GM12873 (cell line): ENCODE measurements at regions not wholly inside any gene's neighbourhood (a gene's known extent, or its start where the extent isn't known, plus 50 kb on each side); places are given as distances from the start of the nearest gene placed in this dataset.

Source experiments
- TF ChIP-seq, protein P1 (sequence below): IDR thresholded peaks from 2 replicates; pipeline ENCODE4 v1.5.1; 2012; ENCODE audit warnings: low read depth, mild to moderate bottlenecking, moderate library complexity, low read length, control low read depth; ENCODE audit not compliant: insufficient read depth; ENCODE audit errors: missing control alignments

DNA sequence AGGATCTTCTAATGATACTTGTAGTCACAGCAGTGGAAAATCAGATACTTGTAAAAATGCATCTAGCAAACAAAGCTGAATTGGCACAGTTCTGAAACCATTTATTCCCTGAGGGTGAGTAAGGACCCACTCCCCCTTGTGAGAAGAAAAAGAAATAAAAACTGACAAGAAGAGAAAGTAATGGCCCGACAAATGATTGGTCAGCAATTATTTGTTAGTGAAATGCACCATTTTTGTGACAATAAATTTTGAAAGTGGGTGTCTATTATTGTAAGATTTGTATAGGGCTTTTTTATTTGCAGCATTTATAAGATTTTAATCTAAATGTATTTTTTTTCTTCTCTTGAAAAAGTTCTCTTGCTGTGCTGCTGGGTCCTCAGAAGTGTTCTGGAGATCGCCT, 600.8 kb downstream of the STK39 start:
- TF ChIP-seq, protein P1, sequence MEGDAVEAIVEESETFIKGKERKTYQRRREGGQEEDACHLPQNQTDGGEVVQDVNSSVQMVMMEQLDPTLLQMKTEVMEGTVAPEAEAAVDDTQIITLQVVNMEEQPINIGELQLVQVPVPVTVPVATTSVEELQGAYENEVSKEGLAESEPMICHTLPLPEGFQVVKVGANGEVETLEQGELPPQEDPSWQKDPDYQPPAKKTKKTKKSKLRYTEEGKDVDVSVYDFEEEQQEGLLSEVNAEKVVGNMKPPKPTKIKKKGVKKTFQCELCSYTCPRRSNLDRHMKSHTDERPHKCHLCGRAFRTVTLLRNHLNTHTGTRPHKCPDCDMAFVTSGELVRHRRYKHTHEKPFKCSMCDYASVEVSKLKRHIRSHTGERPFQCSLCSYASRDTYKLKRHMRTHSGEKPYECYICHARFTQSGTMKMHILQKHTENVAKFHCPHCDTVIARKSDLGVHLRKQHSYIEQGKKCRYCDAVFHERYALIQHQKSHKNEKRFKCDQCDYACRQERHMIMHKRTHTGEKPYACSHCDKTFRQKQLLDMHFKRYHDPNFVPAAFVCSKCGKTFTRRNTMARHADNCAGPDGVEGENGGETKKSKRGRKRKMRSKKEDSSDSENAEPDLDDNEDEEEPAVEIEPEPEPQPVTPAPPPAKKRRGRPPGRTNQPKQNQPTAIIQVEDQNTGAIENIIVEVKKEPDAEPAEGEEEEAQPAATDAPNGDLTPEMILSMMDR: no peak

DNA sequence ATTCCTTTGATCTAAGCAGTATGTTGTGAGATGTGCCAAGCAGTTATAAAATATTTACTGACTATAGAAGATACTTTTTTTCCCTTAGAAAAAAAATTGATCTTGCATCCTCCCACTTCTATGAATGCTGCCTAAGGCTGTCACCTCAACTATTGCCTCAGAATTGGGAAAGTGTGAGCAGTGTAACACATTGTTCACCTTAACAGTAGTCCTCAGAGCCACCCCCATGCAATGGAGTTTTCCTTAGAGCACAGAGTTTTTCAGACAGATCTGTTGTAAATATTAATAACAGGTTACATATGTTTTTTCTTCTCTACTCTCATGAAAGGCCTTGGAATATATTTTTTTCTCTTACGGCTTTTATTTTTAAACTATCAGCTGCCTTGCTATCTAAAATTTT, 607.3 kb downstream of the STK39 start:
- TF ChIP-seq, protein P1: no peak

DNA sequence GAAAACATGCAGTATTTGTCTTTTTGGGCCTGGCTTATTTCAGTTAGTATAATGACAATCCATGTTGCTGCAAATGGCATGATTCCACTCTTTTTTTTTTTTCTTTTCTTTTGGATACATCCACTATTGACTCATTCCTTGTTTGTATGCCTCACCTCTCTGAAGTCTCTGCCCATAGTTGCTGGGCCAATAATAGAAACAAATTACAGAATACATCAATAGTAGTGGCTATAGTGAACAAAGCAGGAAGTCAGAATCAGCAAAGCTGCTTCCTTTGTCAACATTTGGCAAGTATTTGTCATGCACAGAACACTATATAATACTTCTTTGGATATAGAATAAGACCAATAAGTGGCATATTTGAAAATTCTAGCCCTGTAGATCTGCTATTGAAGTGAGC, 609.7 kb downstream of the STK39 start:
- TF ChIP-seq, protein P1: no peak

DNA sequence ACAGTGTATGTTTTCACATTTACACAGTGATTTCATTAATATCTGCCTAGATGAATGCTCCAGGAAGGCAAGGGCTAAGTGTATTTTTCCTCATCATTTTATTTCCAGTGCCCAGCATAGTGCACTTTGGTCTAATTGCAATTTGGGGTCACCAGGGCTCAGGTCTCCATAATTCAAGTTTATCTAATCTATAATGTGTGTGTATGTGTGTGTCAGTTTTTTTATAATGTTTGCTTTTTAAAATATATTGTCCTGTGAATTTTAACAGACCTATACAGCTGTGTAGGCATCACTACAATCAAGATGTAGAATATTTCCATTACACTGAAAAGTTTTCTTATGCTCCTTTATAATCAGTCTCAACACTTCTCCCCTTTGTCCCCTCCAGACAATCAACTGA, 620.4 kb downstream of the STK39 start:
- TF ChIP-seq, protein P1: no peak

DNA sequence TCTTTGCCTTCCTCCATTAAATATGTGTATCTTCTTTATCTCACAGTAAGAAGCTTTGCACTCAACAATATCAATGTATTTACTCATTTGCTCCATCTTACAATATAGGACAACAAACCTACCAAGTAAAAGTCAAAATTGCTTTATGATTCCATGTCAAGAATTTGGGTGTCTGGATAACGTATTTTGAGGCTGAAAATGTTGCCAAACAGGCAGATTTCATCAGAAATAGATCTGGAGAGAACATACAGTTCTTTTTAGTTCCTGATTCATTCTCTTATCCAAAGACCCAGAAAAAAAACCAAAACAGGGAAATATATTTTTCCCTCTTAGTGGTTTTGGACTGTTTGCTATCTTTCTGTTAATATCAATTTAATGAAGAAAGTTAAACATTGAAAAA, 621.1 kb downstream of the STK39 start:
- TF ChIP-seq, protein P1: no peak

DNA sequence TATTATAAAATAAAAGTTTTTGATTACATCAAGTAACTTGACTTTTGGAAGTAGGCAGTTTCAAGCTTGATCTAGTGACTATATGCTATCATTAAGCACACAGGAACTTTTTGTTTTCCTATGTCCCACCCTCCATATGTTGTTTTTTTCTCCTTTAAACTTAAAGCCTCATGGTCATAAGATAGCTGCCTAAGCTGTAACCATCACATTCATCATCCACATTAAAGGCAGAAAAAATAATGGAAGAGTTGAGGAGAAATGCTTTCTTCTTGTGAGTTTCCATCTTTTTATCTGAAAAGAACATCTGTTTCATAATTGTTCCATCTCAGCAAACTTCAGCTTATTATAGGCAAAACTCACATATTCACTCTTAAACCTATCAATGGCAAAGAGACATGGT, 630.4 kb downstream of the STK39 start:
- TF ChIP-seq, protein P1: no peak

DNA sequence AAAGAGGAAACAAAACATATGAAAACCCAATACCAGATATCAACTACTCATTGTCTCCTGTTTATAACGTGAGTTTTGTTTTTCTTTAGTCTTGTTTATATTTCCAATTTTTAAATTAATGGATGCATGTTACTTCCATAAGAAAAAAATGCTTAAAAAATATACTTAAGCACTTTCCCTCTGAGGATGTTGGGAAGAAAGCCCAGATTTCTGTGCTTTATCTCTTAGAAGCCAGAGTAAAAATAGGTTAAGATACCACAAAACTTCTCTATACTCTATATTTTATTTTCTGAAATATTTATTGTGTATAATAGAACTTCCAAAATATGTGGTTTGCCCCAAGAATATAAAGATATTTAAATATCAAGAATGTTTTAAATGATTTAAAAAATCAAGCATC, 633.9 kb downstream of the STK39 start:
- TF ChIP-seq, protein P1: no peak

DNA sequence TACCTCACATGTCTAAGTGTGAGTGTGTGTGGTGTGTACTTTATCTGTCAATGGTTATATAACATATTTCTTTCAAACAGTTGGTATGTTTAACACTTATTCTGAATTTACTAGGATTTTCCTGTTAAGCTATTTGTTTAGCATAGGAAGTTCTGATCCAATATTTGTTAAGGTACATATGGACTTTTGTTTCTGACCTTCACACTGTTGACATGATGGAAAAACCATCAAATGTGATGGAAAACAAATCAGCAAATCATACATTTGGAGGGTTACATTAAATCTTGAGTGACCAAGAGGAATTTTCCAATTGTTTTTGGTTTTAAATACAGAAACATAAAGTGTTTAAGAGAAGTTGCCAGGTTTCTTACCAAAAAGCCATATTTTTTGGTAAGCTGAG, 638.9 kb downstream of the STK39 start:
- TF ChIP-seq, protein P1: no peak
